GM12891 (cell line): ENCODE measurements at regions not wholly inside any gene's neighbourhood (a gene's known extent, or its start where the extent isn't known, plus 50 kb on each side); places are given as distances from the start of the nearest gene placed in this dataset.

Experiments used
- DNase-seq: peaks from one replicate; pipeline ENCODE4 v3.0.0; 2011; ENCODE audit warnings: low spot score; ENCODE audit not compliant: insufficient read length
- FAIRE-seq: peaks from 2 replicates; lab custom pipeline; 2011; peaks lifted over from hg19 to GRCh38; lab: Jason Lieb, UNC
- PAX5 ChIP-seq: IDR thresholded peaks from 2 replicates; pipeline ENCODE4 v1.6.1; 2011; ENCODE audit warnings: low read length, moderate library complexity, mild to moderate bottlenecking; ENCODE audit not compliant: insufficient read depth, severe bottlenecking
- POLR2A ChIP-seq: IDR thresholded peaks from 2 replicates; pipeline ENCODE4 v1.6.1; 2011; ENCODE audit warnings: low read depth, low read length, control low read depth
- POLR2AphosphoS5 ChIP-seq: IDR thresholded peaks from 2 replicates; pipeline ENCODE4 v1.6.1; 2011; ENCODE audit warnings: low read depth, low read length, control low read depth
- POU2F2 ChIP-seq: IDR thresholded peaks from 2 replicates; pipeline ENCODE4 v1.6.1; 2011; ENCODE audit warnings: low read depth, mild to moderate bottlenecking, control low read depth, low read length, moderate library complexity
- SPI1 ChIP-seq: IDR thresholded peaks from 2 replicates; pipeline ENCODE4 v1.6.1; 2011; ENCODE audit warnings: low read depth, low read length, control low read depth
- TAF1 ChIP-seq: IDR thresholded peaks from 2 replicates; pipeline ENCODE4 v1.6.1; 2011; ENCODE audit warnings: low read depth, low read length, control low read depth

- TF ChIP-seq PAX5: no peak
- TF ChIP-seq SPI1: no peak
- TF ChIP-seq POLR2A: no peak
- TF ChIP-seq TAF1: no peak
- no peak for TF ChIP-seq POU2F2
- TF ChIP-seq POLR2AphosphoS5: no peak
- DNase-seq: no peak
- no peak for FAIRE-seq
Measured at GRCh38 chr10:90412582-90412981, 445.3 kb downstream of the HTR7 start.

DNA sequence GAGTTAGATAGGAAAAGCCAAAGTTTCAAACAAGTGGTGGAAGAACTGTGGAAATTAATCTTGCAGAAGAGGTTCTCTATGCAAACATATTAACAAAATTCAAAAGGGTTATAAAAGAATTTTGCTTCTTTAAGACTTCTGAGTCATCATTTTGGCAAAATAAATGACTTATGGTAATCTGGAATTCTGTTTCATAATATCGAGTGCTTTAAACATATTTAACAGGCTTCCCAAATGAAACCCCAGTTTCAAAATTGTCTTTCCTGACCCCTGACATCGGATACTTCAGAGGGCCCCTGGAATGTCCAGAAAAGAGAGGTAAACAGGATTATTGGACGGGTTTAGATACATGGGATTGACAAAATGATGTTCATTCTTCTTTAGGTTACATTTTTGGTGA is 444.6 kb downstream of the HTR7 start:
- DNase-seq: no peak
- FAIRE-seq: no peak

GRCh38 chr10:90414926-90415325 is 442.9 kb downstream of the HTR7 start:
- DNase-seq (no peak), FAIRE-seq (no peak)
- TF ChIP-seq TAF1 (no peak), PAX5 (no peak), POLR2AphosphoS5 (no peak), POLR2A (no peak), SPI1 (no peak), POU2F2 (no peak)

More for the DNA sequence above, 444.6 kb downstream of the HTR7 start:
- TF ChIP-seq POU2F2: no peak
- no peak for TF ChIP-seq POLR2A

- no peak for TF ChIP-seq POU2F2
- TF ChIP-seq POLR2AphosphoS5: no peak
- no peak for TF ChIP-seq TAF1
- TF ChIP-seq SPI1: no peak
- no peak for TF ChIP-seq PAX5
- no peak for TF ChIP-seq POLR2A
- no peak for FAIRE-seq
- DNase-seq: no peak
Measured at GRCh38 chr10:90417029-90417428, 440.8 kb downstream of the HTR7 start.

DNA sequence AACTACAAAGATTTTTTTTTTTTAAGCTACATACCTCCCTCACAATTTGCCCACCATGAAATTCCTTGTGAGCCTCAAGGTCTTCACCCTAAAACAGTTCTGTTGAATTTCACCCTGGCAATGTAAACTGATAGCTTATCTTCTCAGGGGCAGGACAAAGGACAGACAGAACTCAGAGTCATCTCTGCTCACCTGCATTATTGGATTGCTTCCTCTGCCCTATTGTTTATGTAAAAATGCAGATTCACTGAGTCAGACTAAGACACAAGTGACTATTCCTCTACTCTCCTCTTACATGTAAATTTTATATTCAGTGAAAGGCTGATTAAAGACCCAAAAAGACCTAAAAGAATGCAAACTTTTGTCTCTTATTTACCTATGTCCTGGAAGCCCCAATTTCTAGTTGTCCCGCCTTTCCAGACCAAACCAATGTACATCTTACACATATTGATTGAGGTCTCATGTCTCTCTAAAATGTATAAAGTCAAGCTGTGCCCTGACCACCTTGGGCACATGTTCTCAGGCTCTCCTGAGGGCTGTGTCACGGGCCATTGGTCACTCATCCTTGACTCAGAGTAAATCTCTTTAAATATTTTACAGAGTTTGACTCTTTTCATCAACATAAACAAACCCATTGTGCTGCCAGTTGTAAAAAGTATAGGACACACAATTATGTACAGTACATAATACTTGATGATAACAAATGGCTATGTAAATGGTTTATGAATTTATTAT is 440.2 kb downstream of the HTR7 start:
- TF ChIP-seq POLR2AphosphoS5 (no peak), SPI1 (no peak), TAF1 (no peak), PAX5 (no peak), POLR2A (no peak), POU2F2 (no peak)
- FAIRE-seq: no peak
- DNase-seq: no peak

DNA sequence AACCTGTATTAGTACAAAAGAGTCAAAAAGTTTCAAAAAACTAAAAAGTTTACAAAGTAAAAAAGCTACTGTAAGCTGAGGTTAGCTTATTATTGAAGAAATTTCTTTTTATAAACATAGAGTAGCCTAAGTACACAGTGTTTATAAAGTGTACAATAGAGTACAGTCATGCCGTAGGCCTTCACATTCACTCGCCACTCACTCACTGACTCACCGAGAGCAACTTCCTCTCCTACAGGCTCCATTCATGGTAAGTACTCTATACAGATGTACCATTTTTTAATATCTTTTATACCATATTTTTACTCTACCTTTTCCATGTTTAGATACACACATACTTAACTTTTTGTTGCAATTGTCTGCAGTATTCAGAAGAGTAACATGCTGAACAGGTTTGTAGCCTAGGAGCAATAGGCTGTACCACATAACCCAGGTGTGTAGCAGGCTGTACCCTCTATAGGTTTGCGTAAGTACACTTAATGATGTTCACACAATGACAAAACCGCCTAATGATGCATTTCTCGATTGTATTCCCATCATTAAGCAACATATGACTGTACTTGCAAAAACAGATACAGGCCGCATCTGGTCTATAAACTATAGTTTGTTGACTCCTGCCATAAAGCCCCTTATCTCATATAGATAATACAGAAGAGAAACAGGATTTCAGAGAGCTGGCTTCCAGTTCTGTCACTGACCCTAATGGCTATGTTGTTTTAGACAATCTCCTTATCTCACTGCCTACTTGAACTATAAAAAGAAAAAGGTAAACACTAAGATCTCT is 438.8 kb downstream of the HTR7 start:
- DNase-seq (no peak), FAIRE-seq (no peak)
- TF ChIP-seq POLR2A (no peak), PAX5 (no peak), POLR2AphosphoS5 (no peak), SPI1 (no peak), POU2F2 (no peak), TAF1 (no peak)

DNA sequence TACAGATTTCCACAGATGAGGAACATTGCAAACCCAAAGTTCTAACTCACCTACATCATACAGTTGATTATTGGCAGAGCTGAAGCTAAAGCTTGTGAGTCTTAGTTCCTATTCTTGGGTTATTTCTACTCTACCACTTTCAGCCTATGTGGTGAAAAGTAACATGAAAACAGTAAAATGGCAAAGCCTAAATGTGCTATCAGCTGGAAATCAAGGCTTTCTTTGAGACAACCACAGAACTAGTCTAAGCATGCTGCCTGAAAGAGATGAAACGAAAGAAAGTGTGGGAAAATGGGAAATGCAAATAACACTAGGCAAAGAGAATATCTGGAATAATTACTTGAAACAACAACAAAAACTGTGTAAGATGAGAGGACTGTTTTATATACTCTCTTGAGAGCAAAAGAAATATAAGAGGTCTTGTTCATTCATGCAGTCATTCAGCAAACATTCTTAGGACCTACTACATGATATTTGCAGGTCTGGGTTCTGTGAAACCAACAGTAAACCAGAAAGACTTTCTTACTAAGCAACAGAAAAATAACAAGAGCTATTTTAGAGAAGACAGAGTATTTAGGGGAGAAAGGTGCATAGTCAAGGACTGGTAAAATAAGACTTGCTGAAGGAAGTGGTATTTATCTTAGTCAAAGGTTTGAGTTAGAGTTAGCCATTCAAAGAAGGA is 437.1 kb downstream of the HTR7 start:
- no peak for FAIRE-seq
- no peak for TF ChIP-seq POLR2AphosphoS5
- DNase-seq: no peak

GRCh38 chr10:90421874-90422273 is 436.0 kb downstream of the HTR7 start:
- FAIRE-seq (no peak), DNase-seq (no peak)
- TF ChIP-seq PAX5 (no peak), TAF1 (no peak)

GRCh38 chr10:90424730-90425129 is 433.1 kb downstream of the HTR7 start:
- DNase-seq (no peak), FAIRE-seq (no peak)
- no peak for TF ChIP-seq PAX5
- no peak for TF ChIP-seq POLR2A
- TF ChIP-seq TAF1: no peak
- TF ChIP-seq SPI1: no peak
- no peak for TF ChIP-seq POU2F2
- TF ChIP-seq POLR2AphosphoS5: no peak

GRCh38 chr10:90430186-90430585 is 427.7 kb downstream of the HTR7 start:
- no peak for DNase-seq
- FAIRE-seq: no peak
- TF ChIP-seq PAX5 (no peak), TAF1 (no peak), POLR2A (no peak), POLR2AphosphoS5 (no peak), SPI1 (no peak), POU2F2 (no peak)

- DNase-seq (no peak), FAIRE-seq (no peak)
- TF ChIP-seq PAX5 (no peak), POLR2A (no peak), POU2F2 (no peak)
Measured at GRCh38 chr10:90432866-90433265, 425.0 kb downstream of the HTR7 start.
